ENCODE measurements at regions not wholly inside any gene's neighbourhood (a gene's known extent, or its start where the extent isn't known, plus 50 kb on each side); places are given as distances from the start of the nearest gene placed in this dataset.

DNA sequence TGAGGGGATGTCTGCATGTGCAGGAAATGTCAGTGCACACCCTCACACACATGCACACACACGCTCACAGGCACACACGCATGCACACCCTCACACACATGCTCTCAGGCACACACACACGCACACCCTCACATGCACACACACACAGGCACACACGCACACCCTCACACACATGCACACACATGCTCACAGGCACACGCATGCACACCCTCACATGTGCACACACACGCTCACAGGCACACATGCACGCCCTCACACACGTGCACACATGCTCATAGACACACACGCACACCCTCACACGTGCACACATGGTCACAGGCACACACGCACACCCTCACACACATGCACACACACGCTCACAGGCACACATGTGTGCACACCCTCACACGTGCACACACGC lies 77.6 kb upstream of the ZNF469 start:
- TF ChIP-seq, protein P1, sequence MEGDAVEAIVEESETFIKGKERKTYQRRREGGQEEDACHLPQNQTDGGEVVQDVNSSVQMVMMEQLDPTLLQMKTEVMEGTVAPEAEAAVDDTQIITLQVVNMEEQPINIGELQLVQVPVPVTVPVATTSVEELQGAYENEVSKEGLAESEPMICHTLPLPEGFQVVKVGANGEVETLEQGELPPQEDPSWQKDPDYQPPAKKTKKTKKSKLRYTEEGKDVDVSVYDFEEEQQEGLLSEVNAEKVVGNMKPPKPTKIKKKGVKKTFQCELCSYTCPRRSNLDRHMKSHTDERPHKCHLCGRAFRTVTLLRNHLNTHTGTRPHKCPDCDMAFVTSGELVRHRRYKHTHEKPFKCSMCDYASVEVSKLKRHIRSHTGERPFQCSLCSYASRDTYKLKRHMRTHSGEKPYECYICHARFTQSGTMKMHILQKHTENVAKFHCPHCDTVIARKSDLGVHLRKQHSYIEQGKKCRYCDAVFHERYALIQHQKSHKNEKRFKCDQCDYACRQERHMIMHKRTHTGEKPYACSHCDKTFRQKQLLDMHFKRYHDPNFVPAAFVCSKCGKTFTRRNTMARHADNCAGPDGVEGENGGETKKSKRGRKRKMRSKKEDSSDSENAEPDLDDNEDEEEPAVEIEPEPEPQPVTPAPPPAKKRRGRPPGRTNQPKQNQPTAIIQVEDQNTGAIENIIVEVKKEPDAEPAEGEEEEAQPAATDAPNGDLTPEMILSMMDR (conservative IDR thresholded peaks at IDR 0.05; ENCODE audit: low read depth, low read length) = no peak
- TF ChIP-seq EZH2 (IDR thresholded peaks at IDR 0.05; ENCODE audit: borderline replicate concordance, low read depth, low read length, poor library complexity, severe bottlenecking) = no peak

Data from A673 (cell line).